GM23338 (cell line): ENCODE measurements at regions not wholly inside any gene's neighbourhood (a gene's known extent, or its start where the extent isn't known, plus 50 kb on each side); places are given as distances from the start of the nearest gene placed in this dataset.

ENCODE experiments used
- ATAC-seq: fragments of 200-7000 bp; cut with Tn5 transposase; 3 replicates; pipeline ENCODE4 v1.9.1; 2020
- DNase-seq: peaks from one replicate; pipeline ENCODE4 v3.0.0-alpha.2; 2015; ENCODE audit warnings: low spot score
- H2AFZ ChIP-seq: fragments of 200-600 bp; sonication (generic); 2 replicates; pipeline ENCODE4 v1.8.0; 2016; ENCODE audit warnings: antibody characterized with exemption, mild to moderate bottlenecking, moderate library complexity
- H3F3A ChIP-seq: fragments of 200-600 bp; sonication (generic); replicated peaks from 2 replicates; pipeline ENCODE4 v1.8.0; 2017; ENCODE audit warnings: antibody characterized with exemption, mixed run types, low read depth
- H3K27ac ChIP-seq: fragments of 200-600 bp; sonication (generic); 2 replicates; pipeline ENCODE4 v1.6.1; 2016; ENCODE audit warnings: low read depth
- H3K27me3 ChIP-seq: fragments of 200-600 bp; sonication (generic); 2 replicates; pipeline ENCODE4 v1.8.0; 2016; ENCODE audit warnings: mild to moderate bottlenecking, mixed run types, moderate library complexity; ENCODE audit not compliant: insufficient read depth
- H3K36me3 ChIP-seq: fragments of 200-600 bp; sonication (generic); 2 replicates; pipeline ENCODE4 v1.8.0; 2016; ENCODE audit warnings: mild to moderate bottlenecking; ENCODE audit not compliant: insufficient read depth
- H3K4me1 ChIP-seq: fragments of 200-600 bp; sonication (generic); 2 replicates; pipeline ENCODE4 v1.8.0; 2016; ENCODE audit warnings: mild to moderate bottlenecking, moderate library complexity; ENCODE audit not compliant: insufficient read depth
- H3K4me2 ChIP-seq: fragments of 200-600 bp; sonication (generic); 2 replicates; pipeline ENCODE4 v1.7.1; 2017; ENCODE audit warnings: mixed run types
- H3K4me3 ChIP-seq: fragments of 200-600 bp; sonication (generic); 2 replicates; pipeline ENCODE4 v1.6.1; 2016; ENCODE audit warnings: mixed run types
- H3K79me2 ChIP-seq: fragments of 200-600 bp; sonication (generic); replicated peaks from 2 replicates; pipeline ENCODE4 v1.8.0; 2017; ENCODE audit warnings: mild to moderate bottlenecking; ENCODE audit not compliant: insufficient read depth
- H3K9me2 ChIP-seq: fragments of 200-600 bp; sonication (generic); 2 replicates; pipeline ENCODE4 v1.8.0; 2017; ENCODE audit not compliant: insufficient read depth
- H4K20me1 ChIP-seq: fragments of 200-600 bp; sonication (generic); replicated peaks from 2 replicates; pipeline ENCODE4 v1.8.0; 2017; ENCODE audit warnings: mild to moderate bottlenecking; ENCODE audit not compliant: insufficient read depth
- H3K27ac Mint-ChIP-seq: 2 replicates; pipeline ENCODE4 v1.8.0; 2020; ENCODE audit warnings: inconsistent platforms, mild to moderate bottlenecking, moderate library complexity, mixed read lengths
- H3K27me3 Mint-ChIP-seq: 3 replicates; pipeline ENCODE4 v1.8.0; 2022; ENCODE audit warnings: low read depth, mild to moderate bottlenecking, moderate library complexity, mixed read lengths, inconsistent platforms; ENCODE audit not compliant: insufficient read depth, poor library complexity
- H3K36me3 Mint-ChIP-seq: 3 replicates; pipeline ENCODE4 v1.8.0; 2021; ENCODE audit warnings: low read depth, mild to moderate bottlenecking, inconsistent platforms, moderate library complexity, mixed read lengths
- H3K4me1 Mint-ChIP-seq: 3 replicates; pipeline ENCODE4 v1.8.0; 2020; ENCODE audit warnings: mild to moderate bottlenecking, inconsistent platforms, mixed read lengths
- H3K4me3 Mint-ChIP-seq: 3 replicates; pipeline ENCODE4 v1.8.0; 2021; ENCODE audit warnings: moderate library complexity, mild to moderate bottlenecking, inconsistent platforms, mixed read lengths
- H3K9me3 Mint-ChIP-seq: 3 replicates; pipeline ENCODE4 v1.8.0; 2020; ENCODE audit warnings: moderate library complexity, mild to moderate bottlenecking, inconsistent platforms, mixed read lengths
- CREB1 ChIP-seq: fragments of 250-450 bp; sonication (Bioruptor Pico); IDR thresholded peaks from 2 replicates; pipeline ENCODE4 v1.5.0; 2020; ENCODE audit warnings: low read depth, mild to moderate bottlenecking, moderate library complexity
- CTCF ChIP-seq, 2 experiments: fragments of 200-600 bp in 1 of 2; sonication (generic) in 1 of 2; conservative IDR thresholded peaks; 2 replicates each; pipeline versions ENCODE4 v1.5.1 to v1.6.1; 2016 to 2017; ENCODE audit warnings: antibody characterized with exemption in 2 of 2, low read depth in 2 of 2, mild to moderate bottlenecking in 2 of 2, moderate library complexity in 1 of 2
- ETS1 ChIP-seq: IDR thresholded peaks from 2 replicates; pipeline ENCODE4 v1.6.1; 2016; ENCODE audit warnings: antibody characterized with exemption
- EZH2 ChIP-seq: fragments of 200-600 bp; sonication (generic); IDR thresholded peaks from one replicate; pipeline ENCODE4 v1.8.0; 2017; ENCODE audit warnings: antibody characterized with exemption, mild to moderate bottlenecking, low read depth; ENCODE audit not compliant: unreplicated experiment
- EZH2phosphoT487 ChIP-seq: fragments of 200-600 bp; sonication (generic); IDR thresholded peaks from one replicate; pipeline ENCODE4 v1.8.1; 2018; ENCODE audit warnings: antibody characterized with exemption; ENCODE audit not compliant: unreplicated experiment
- JUNB ChIP-seq: IDR thresholded peaks from one replicate; pipeline ENCODE4 v1.6.1; 2016; ENCODE audit warnings: antibody characterized with exemption; ENCODE audit not compliant: unreplicated experiment
- NANOG ChIP-seq: IDR thresholded peaks from 2 replicates; pipeline ENCODE4 v1.6.1; 2016; ENCODE audit warnings: antibody characterized with exemption, borderline replicate concordance
- POLR2AphosphoS5 ChIP-seq: IDR thresholded peaks from 2 replicates; pipeline ENCODE4 v1.6.1; 2016; ENCODE audit warnings: antibody characterized with exemption, low read depth
- REST ChIP-seq: IDR thresholded peaks from one replicate; pipeline ENCODE4 v1.6.1; 2018; ENCODE audit warnings: antibody characterized with exemption; ENCODE audit not compliant: unreplicated experiment
- STAT1 ChIP-seq: IDR thresholded peaks from one replicate; pipeline ENCODE4 v1.6.1; 2016; ENCODE audit warnings: antibody characterized with exemption; ENCODE audit not compliant: unreplicated experiment
- ZNF114 ChIP-seq: fragments of 250-450 bp; sonication (Bioruptor Pico); IDR thresholded peaks from 2 replicates; pipeline ENCODE4 v1.5.0; 2020; ENCODE audit warnings: mild to moderate bottlenecking, moderate library complexity
- ZNF331 ChIP-seq: fragments of 250-450 bp; sonication (Bioruptor Pico); IDR thresholded peaks from 2 replicates; pipeline ENCODE4 v1.5.0; 2020; ENCODE audit warnings: low read depth, mild to moderate bottlenecking, moderate library complexity
- ZNF462 ChIP-seq: fragments of 250-450 bp; sonication (Bioruptor Pico); IDR thresholded peaks from 2 replicates; pipeline ENCODE4 v1.5.0; 2020; ENCODE audit warnings: mild to moderate bottlenecking, moderate library complexity

GRCh38 chr6:45781890-45782289 lies 233.8 kb downstream of the CLIC5 start:
- no peak for ATAC-seq
- no peaks in the 10 kb centered on the region for H3K4me1 ChIP-seq
- no peaks in the 10 kb centered on the region for H3K27me3 ChIP-seq
- H3K27me3 Mint-ChIP-seq, result no peaks in the 10 kb centered on the region
- no peaks in the 10 kb centered on the region for H3K9me3 Mint-ChIP-seq
- no peaks in the 10 kb centered on the region for H3K79me2 ChIP-seq
- H3K36me3 ChIP-seq, result no peaks in the 10 kb centered on the region
- no peak overlapping the region for H3K4me3 Mint-ChIP-seq
- H3K36me3 Mint-ChIP-seq, result no peaks in the 10 kb centered on the region
- H3K4me1 Mint-ChIP-seq, result peaks cover 3% of the 10 kb centered on the region; the same call in 1 of the 3 replicates
- no peak overlapping the region for H2AFZ ChIP-seq
- no peak overlapping the region for H3K4me2 ChIP-seq
- no peak overlapping the region for H3K27ac Mint-ChIP-seq
- TF ChIP-seq POLR2AphosphoS5, result no peak
- TF ChIP-seq CTCF (conservative IDR thresholded peaks at IDR 0.05; ENCODE audit: low read depth in 2 of 2), result no peak
- no peak for TF ChIP-seq ZNF331 (CRISPR knock-in tag)
- TF ChIP-seq JUNB, result no peak
- no peak for TF ChIP-seq CREB1 (CRISPR knock-in tag)
- no peak for TF ChIP-seq EZH2phosphoT487
- no peak for TF ChIP-seq EZH2
- no peak for TF ChIP-seq ETS1
- TF ChIP-seq STAT1, result no peak
- no peak for TF ChIP-seq ZNF462 (CRISPR knock-in tag)
- no peak for TF ChIP-seq ZNF114 (CRISPR knock-in tag)
- no peak for TF ChIP-seq REST
- no peak for TF ChIP-seq NANOG
- 0 out of 2 replicates have a peak, but pooled peaks cover 14% of the 10 kb centered on the region for H3K9me2 ChIP-seq
- no peak overlapping the region for H3K27ac ChIP-seq
- H3F3A ChIP-seq, result no peaks in the 10 kb centered on the region
- no peak overlapping the region for H3K4me3 ChIP-seq
- DNase-seq, result no peak
- no peaks in the 10 kb centered on the region for H4K20me1 ChIP-seq
